GM20431 (cell line): ENCODE measurements at regions not wholly inside any gene's neighbourhood (a gene's known extent, or its start where the extent isn't known, plus 50 kb on each side); places are given as distances from the start of the nearest gene placed in this dataset.

Experiments used
- in situ Hi-C: fragments of 300-500 bp; cut with MseI, MboI; formaldehyde crosslinking; loops from one replicate; pipeline ENCODE4 v1.15.0; 2020; ENCODE audit warnings: low sequenced_read_pairs; ENCODE audit not compliant: unreplicated experiment

DNA sequence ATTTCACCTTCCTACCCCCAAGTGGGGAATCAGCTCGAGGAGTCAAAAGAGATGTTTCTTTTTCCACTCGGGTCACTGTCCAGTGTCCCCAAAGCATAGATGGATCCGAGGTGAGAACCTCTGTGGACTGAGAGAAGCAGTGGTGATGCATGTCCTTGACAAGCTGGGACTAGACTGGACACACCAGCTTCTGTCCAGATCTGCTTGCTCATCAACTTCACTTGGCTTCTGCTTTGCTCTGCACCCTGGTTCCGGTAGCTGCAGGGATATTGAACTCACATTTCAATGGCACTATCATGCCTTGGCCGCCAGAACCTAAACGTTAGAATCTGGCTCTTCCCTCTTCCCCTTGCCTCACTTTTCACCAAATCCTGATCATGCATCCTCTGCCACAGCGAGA, 50.3 kb upstream of the CXCL12 start:
- in situ Hi-C loops, result no loop called here

DNA sequence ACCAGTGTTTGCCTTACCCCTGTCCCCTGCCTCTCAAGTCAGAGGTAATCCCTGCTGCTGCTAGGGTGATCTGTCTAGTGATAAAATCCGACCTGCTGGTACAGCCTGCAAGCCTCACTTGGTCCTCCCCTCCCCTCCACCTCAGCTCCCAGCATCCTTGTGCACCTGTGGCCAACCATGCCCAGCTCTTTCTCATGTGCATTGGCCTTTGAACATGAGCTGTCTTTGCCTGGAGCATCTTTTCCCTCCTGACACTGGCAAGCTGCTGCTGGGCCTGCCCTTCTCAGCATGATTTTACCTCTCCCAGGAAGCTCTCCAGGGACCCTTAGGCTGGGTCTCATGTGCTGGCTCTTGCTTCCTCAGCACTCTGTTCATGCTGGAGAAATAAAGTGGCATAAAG, 51.3 kb upstream of the CXCL12 start:
- in situ Hi-C loops, result no loop called here

DNA sequence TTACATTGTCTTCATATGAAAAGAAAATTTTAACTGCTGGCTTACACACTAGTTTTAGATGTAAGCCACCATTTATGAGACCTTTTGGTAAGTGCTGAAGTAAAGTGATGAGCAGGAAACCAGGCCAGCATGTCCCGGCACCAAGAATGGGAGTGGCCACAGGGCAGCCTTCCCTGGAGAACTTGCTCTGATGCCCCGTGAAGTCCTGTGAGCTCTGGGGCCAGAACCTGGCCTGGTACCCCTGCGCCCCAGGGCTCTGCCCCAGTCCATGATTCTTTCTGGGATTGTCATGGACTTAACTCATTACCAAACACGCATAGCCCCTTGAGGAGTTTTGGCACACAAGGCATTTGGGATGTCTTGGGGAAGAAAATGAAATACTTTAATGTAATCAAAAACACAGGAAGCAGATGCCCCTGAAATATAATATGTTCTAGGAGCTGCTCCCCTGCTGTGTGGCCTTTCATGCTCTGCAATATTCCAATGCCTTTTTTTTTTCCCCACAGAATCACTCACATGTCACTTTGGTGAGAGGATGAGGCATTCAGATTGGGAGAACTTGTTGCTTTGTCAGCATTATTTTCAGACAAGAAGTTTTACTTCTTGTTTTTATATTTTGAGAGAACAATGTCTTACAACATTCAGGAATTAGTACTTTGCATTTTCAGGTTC, 53.1 kb upstream of the CXCL12 start:
- in situ Hi-C loops, result no loop called here

DNA sequence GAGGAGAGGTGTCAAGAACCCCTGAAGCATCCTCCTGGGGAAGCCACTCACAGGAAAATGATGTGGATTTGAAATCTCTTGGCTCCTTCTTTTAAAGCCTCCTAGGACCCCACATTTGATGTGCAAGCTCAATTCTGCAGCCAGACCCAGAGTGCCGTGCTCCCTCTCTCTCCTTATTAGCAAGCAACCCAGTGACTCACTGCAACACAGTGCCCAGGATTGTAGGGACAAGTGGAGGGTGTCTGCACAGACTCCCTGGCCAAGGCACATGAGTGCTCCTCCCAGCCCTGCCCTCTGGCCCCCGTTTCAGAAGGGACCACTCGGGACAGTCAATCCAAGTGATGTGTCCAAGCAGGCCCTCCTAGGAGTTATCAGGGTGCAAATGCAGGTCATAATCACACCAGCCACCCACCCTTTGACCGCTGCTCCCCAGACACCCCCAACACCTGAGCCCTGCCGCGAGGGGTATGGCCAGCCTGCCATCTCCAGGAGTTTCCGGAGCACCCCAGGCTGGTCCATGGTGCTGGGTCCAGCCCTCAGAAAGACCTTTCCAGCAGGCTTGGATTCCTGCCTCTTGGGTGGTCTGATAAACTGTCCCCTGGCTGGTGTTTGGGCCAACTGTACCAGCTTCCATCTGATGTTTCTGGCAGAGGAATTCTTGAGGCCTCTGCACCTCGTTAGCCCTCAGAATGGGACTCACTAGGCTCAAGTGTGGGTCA, 54.5 kb upstream of the CXCL12 start:
- in situ Hi-C loops, result no loop called here

DNA sequence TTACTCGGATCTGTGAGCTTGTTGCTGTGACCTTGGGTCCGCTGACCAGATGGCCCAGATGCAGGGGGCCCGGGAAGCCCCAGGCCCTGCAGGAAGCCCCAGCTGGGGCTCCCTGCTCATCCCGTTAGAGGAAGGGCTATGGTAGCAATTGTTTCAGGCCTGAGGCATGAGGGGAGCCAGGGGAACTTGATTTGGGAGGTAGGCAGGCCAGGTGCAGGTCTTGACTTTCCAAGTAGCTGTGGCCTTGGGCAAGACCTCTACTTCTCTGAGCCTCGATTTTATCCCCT, 55.0 kb upstream of the CXCL12 start:
- in situ Hi-C loops, result no loop called here

DNA sequence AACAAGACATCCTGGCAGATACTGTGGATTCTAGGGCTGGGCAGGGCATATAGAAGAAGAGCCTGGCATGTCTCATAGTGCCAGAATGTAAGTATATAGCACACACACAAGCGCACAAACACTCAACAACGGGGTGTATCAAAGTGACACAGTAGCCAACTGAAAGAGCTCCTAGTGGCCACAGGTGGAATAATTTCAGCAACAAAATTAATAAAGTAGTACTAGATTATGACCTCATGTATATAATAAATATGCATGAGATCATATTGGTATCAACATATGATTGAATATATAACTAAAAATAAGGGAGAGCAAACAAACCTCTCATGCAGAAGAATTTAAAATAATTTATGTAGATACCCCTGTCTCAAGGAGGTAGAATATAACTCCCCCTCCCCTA, 72.4 kb upstream of the CXCL12 start:
- in situ Hi-C loops, result no loop called here

DNA sequence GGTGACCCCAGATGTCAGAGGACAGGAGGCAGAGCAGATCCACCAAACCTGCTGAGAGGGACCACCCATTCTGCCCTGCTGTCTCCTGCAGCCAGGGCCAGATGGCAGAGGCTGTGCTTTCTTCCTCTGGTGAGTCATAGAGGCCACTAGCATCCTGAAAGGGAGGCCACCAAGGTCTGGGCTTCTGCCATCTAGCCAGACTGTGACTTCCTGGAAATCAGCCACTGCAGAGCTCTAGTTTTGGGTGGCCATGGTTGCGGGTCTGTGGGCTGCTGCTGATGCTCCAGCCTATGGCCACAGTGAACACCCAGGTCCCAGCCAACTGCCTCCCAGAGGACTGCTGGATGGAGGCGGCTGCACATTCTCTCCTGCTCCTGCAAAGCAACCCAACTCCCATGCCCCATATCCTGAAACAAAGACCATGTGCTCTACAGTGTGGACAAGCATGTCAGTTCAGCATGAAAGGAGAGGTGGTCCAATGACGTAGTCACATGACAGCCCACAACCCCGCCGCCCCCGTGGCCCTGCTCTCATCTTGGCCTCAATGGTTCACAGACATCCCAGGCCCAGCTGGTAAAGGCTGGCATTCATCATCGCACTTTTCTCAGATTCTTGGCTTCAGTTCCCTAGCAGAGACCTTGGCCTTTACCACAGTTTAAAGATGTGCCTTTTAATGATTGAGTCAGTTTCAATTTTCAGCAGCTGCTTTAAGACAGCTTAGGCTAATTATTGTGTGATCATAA, 73.9 kb upstream of the CXCL12 start:
- in situ Hi-C loops, result no loop called here

DNA sequence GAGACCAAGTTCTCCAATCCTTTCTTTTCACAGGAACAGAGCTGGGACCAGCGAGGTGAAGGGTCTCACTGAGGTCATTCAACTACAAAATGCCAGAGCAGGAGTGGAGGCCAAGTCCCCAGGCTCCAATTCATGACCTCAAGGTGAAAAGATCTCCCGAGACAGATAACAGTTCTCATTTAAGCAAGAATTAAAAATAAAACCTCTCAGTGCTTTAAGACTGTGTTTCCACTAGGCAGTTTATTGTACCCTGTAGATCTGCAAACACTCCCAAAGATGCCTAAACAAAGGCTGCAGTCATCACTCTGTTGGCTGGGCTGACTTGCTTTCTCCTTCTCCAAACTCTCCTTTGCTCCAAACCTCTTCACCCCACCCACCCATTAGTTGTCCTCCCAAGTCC, 74.8 kb upstream of the CXCL12 start:
- in situ Hi-C loops, result no loop called here

DNA sequence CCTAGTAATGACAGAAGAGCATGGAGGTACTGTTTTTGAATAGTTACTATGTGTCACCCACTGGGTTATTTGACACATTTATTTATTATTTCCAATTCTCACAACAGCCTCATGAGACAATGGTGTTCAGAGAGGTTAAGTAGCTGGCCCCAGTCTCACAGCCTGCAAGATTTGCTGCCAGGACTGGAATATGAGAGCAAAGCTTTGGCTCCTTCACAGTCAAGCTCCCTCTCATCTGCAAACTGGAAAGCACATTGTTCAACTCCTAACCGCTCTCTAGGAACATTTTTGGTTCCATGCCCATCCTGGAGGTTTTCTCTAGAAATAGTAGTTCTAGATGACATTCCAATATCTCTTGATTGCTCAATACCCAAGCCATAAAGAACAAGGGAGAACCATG, 75.5 kb upstream of the CXCL12 start:
- in situ Hi-C loops, result no loop called here

DNA sequence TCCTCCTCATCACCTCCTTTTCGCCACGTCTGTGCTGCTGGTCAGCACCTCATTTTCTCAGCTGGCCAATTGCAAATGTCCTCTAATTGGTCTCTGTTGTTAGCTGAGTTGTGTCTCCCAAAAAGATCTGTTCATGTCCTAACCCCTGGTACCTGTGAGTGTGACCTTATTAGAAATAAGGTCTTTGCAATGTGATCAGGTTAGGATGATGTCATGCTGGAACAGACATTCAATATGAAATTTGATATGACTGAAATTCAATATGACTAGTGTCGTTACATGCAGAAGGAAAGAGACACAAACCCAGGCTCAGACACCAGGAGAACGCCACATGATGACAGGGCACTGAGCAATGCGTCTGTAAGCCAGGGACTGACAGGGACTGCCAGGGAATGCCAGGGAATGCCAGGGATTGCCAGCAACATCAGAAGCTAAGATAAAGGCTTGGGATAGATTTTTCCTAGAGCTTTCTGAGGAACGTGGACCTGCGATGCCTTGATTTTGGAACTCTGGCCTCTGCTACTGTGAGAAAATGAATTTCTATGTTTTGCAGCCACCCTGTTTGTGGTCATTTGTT, 77.5 kb upstream of the CXCL12 start:
- in situ Hi-C loops, result no loop called here

DNA sequence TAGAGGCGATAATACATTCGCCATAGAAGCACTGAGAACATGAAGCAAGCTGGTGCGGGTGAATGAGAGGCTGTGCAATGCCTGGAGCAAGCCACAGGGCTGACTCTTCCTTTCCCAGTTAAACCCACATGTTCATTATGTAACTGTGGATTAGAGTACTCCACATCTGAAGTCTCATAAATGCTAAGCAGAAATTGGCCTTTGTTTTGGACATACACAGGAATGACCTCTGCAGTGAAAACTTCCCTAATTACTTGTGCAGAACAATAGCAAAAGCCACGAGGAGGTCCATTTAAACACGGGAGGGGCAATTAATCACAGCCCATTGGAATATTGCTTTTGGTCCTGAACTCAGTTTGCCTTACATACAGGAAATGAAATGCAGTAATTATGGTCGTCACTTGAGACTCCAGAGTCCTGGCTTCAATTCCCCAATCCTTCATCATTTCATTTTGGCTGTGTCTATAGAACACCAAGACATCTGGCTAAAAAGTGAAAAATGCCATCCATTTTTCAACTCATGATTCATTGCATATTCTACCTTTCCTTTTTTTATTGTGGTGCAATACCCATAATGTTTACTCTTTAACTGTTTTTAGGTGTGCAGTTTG, 78.7 kb upstream of the CXCL12 start:
- in situ Hi-C loops, result no loop called here

DNA sequence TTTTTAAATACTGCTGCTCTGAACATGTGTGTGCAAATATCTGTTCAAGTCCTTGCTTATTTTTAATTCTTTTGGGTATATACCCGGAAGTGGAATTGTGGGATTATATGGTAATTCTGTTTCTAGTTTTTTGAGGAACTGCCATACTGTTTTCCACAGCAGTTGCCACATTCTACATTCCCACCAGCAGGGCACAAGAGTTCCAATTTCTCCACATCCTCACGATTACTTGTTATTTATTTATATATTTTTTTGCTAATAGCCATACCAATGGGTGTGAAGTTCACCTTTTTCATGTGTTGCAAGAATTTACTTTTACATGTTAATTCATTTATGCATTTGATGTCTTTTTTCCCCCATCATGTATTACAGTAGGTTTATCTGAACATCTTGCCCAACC, 79.6 kb upstream of the CXCL12 start:
- in situ Hi-C loops, result no loop called here

DNA sequence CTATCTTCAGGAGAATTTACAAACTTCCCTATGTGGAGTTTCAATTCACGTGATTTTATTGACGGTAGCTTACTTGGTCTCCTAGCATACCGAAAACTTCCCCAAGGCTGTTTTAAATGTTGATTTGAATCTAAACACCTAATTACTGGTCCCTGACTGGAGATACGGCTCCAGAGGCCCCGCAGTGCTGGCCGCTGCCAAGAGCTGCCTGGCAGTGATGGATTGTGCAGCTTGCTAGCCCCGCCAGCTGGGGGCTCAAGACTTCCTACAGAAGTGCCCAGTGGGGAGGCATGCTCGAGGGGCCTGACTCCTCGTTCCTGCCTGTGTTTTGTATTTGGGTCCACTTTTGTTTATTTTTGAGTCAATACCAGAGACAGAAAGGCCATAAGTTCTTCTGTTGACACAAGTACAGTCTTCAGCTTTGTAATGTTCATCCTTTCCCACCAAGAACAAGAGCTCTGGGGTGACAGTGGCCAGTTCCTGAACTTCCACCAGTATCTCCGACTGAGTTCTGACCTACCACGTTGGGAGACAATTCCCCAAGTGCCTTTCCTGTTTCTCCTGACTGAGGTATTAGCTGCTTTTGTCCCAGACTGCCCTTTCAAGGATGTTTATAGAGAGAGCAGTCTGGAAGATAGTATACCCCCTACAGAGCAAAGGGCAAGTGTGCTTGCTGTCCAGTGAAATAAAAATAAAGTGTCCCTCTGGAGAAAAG, 80.7 kb upstream of the CXCL12 start:
- in situ Hi-C loops, result no loop called here

DNA sequence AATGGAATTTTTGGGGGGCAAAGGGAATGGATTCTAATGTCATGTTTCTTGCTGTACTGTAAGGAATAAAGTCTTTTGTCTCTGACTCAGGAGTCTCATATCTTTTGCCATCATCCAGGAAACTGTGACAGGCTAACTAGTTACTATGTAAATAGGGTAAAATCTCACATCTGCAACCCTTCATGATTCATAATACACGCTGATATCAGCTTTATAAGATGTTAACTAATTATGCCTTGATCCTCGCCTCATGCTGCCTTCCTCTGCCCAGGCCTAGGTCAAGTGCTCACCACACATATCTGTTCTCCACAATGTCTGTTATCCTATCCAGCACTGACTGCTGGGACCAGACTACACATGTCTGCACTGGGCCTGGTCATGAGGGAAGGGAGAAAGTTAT, 81.3 kb upstream of the CXCL12 start:
- in situ Hi-C loops, result no loop called here

DNA sequence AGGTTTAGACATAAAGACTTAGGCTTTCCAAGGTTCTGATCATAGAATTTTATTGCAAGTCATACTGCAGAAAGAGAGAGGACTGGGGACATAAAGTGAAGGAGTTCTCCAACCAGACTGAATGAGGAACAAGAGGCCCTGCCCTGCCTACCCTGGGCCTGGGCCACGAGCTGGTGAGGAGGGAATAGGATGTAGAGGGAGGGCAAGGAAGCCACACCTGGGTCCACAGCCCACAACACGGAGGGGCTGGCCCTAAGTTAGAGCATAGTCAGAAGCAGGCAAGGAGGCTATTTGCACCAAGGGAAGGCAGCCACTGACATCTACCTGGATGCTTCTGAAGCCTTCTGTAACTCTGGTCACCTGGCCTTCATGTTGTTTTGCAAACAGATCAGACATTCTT, 82.2 kb upstream of the CXCL12 start:
- in situ Hi-C loops, result no loop called here

DNA sequence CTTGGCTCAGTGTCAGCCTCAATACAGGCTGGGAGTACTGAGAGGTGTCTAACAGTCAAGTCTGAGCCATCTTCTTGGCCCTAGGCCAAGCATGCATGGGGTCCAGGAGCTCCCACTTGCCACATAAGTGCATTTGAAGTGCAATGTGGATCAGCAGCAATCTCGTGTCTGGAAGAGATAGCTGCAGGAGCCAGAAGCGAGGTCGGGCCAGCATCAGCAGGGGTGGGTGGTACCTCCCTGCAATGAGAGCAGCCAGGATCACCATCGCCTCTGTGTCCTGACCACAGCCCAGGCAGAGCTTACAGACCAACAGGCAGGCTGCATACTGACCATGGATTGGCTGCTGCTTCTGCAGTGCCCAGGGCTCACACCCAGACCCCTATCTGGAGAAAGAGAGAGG, 83.0 kb upstream of the CXCL12 start:
- in situ Hi-C loops, result no loop called here

DNA sequence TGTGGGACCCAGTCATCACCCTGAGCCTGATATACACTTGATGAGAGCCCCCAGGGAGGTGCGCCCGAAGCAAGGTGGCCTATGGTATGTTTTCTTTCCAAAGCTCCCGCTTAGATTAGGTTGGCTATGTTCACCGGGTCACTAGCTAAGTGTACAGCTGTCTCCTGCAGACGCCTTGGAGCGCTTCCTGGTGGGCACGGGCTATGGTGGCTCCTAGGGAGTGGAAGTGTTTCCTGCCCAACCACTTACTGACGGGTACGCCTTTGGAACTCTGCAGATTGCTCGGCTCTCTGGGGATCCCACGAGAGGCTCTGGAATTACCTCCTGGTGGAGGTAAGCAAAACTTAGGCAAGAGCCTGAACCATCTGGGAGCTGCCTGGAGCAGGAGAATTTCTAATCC, 83.6 kb upstream of the CXCL12 start:
- in situ Hi-C loops, result no loop called here

DNA sequence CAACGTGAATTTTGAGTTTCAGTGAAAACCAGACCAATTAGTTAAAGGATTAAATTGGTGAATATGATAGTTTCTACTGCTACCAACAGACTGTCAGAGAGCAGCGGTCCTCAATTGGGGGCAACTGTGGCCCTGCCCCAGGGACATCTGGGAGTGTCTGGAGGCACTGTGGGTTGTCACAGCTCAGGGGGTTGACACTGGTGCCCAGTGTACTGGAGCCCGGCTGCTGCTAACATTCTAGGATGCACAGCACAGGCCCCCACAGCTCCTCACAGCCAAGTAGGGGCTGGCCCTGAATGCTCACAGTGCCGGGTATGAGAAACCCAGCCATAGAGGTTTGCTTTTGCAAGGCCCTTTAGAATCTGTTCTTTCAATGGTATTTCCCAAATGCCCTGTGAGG, 84.1 kb upstream of the CXCL12 start:
- in situ Hi-C loops, result no loop called here

DNA sequence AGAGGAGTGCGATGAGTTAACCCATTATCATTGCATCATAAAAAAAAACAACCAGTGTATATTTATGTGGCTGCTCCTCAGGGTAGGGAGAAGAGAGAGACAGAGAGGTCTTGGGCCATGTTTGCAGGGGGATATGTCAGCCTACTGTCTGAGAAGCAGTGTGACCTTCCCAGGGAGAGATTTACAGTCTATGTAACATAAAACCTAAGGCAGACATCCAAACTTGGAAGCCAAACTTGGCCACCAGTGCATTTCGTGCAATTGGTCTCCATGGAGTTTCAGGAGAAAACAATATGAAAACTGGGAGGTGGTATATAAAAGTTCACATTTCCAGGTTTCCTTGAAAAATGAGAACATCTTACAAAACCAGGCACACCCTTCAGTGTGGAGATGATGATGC, 85.9 kb upstream of the CXCL12 start:
- in situ Hi-C loops, result no loop called here

DNA sequence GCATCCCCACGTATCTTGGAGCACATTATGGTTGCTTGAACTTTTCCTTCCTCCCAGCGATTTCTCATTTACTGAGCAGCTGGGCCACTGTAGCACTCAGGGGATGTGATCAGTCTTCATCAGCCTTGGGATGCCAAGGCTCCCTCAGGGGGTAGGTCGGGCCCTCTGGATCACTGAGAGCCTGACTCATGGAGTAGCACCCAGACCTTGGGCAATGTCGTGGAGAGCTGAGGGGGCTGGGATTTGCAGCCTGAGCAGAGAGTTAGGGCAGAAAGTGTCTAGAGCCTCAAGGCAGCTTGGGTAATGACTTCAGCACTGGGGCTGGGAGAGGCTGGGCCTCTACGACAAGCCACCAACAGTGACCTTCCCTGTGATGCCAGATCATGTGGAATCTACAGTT, 86.5 kb upstream of the CXCL12 start:
- in situ Hi-C loops, result no loop called here
